IPS-18c (cell line): ENCODE measurements at regions not wholly inside any gene's neighbourhood (a gene's known extent, or its start where the extent isn't known, plus 50 kb on each side); places are given as distances from the start of the nearest gene placed in this dataset.

Source experiments
- H3K4me3 ChIP-seq: 2 replicates; pipeline ENCODE4 v1.7.0; 2013; ENCODE audit warnings: low read depth, mild to moderate bottlenecking, low read length, moderate library complexity; ENCODE audit not compliant: insufficient read depth
- H3K9me3 ChIP-seq: one replicate; pipeline ENCODE4 v1.6.1; 2013; ENCODE audit warnings: mild to moderate bottlenecking, low read length, moderate library complexity; ENCODE audit not compliant: control insufficient read depth, insufficient read depth

- H3K4me3 ChIP-seq, result no peak overlapping the region
- H3K9me3 ChIP-seq, result no peaks in the 10 kb centered on the region
Observed at GRCh38 chr2:103977668-103978067, 876.2 kb upstream of the POU3F3 start.

- H3K4me3 ChIP-seq, result no peak overlapping the region
- H3K9me3 ChIP-seq, result no peaks in the 10 kb centered on the region
Observed at GRCh38 chr2:103980401-103980800, 873.5 kb upstream of the POU3F3 start.

GRCh38 chr2:103982691-103983090 is 871.2 kb upstream of the POU3F3 start:
- Histone ChIP-seq H3K4me3 (no peak overlapping the region), H3K9me3 (no peaks in the 10 kb centered on the region)

GRCh38 chr2:103986001-103986400 is 867.9 kb upstream of the POU3F3 start:
- H3K9me3 ChIP-seq, result no peaks in the 10 kb centered on the region
- no peak overlapping the region for H3K4me3 ChIP-seq

- H3K4me3 ChIP-seq, result no peak overlapping the region
- no peaks in the 10 kb centered on the region for H3K9me3 ChIP-seq
Observed at GRCh38 chr2:103991591-103991990, 862.3 kb upstream of the POU3F3 start.

GRCh38 chr2:104004821-104005220 is 849.1 kb upstream of the POU3F3 start:
- Histone ChIP-seq H3K9me3 (no peaks in the 10 kb centered on the region), H3K4me3 (no peak overlapping the region)

- H3K4me3 ChIP-seq, result no peak overlapping the region
- no peaks in the 10 kb centered on the region for H3K9me3 ChIP-seq
Observed at GRCh38 chr2:104016801-104017200, 837.1 kb upstream of the POU3F3 start.

- Histone ChIP-seq H3K9me3 (no peaks in the 10 kb centered on the region), H3K4me3 (no peak overlapping the region)
Observed at GRCh38 chr2:104023306-104023705, 830.6 kb upstream of the POU3F3 start.

GRCh38 chr2:104023765-104024164 is 830.1 kb upstream of the POU3F3 start:
- H3K9me3 ChIP-seq, result no peaks in the 10 kb centered on the region
- H3K4me3 ChIP-seq, result no peak overlapping the region

- Histone ChIP-seq H3K4me3 (no peak overlapping the region), H3K9me3 (no peaks in the 10 kb centered on the region)
Observed at GRCh38 chr2:104025295-104025694, 828.6 kb upstream of the POU3F3 start.

- Histone ChIP-seq H3K4me3 (no peak overlapping the region), H3K9me3 (no peaks in the 10 kb centered on the region)
Observed at GRCh38 chr2:104026725-104027124, 827.2 kb upstream of the POU3F3 start.

GRCh38 chr2:104027321-104027720 is 826.6 kb upstream of the POU3F3 start:
- no peak overlapping the region for H3K4me3 ChIP-seq
- no peaks in the 10 kb centered on the region for H3K9me3 ChIP-seq

GRCh38 chr2:104028061-104028460 is 825.9 kb upstream of the POU3F3 start:
- H3K9me3 ChIP-seq, result no peaks in the 10 kb centered on the region
- H3K4me3 ChIP-seq, result no peak overlapping the region

GRCh38 chr2:104033399-104033798 is 820.5 kb upstream of the POU3F3 start:
- H3K9me3 ChIP-seq, result no peaks in the 10 kb centered on the region
- H3K4me3 ChIP-seq, result no peak overlapping the region

- no peaks in the 10 kb centered on the region for H3K9me3 ChIP-seq
- no peak overlapping the region for H3K4me3 ChIP-seq
Observed at GRCh38 chr2:104040771-104041170, 813.1 kb upstream of the POU3F3 start.

- no peak overlapping the region for H3K4me3 ChIP-seq
- no peaks in the 10 kb centered on the region for H3K9me3 ChIP-seq
Observed at GRCh38 chr2:104041351-104041750, 812.6 kb upstream of the POU3F3 start.

- Histone ChIP-seq H3K4me3 (no peak overlapping the region), H3K9me3 (no peaks in the 10 kb centered on the region)
Observed at GRCh38 chr2:104043864-104044263, 810.1 kb upstream of the POU3F3 start.

- Histone ChIP-seq H3K4me3 (no peak overlapping the region), H3K9me3 (no peaks in the 10 kb centered on the region)
Observed at GRCh38 chr2:104045071-104045470, 808.8 kb upstream of the POU3F3 start.

- Histone ChIP-seq H3K4me3 (no peak overlapping the region), H3K9me3 (no peaks in the 10 kb centered on the region)
Observed at GRCh38 chr2:104046466-104046865, 807.4 kb upstream of the POU3F3 start.

GRCh38 chr2:104047516-104047915 is 806.4 kb upstream of the POU3F3 start:
- H3K9me3 ChIP-seq, result no peaks in the 10 kb centered on the region
- no peak overlapping the region for H3K4me3 ChIP-seq
